ENCODE measurements at regions not wholly inside any gene's neighbourhood (a gene's known extent, or its start where the extent isn't known, plus 50 kb on each side); places are given as distances from the start of the nearest gene placed in this dataset.

DNA sequence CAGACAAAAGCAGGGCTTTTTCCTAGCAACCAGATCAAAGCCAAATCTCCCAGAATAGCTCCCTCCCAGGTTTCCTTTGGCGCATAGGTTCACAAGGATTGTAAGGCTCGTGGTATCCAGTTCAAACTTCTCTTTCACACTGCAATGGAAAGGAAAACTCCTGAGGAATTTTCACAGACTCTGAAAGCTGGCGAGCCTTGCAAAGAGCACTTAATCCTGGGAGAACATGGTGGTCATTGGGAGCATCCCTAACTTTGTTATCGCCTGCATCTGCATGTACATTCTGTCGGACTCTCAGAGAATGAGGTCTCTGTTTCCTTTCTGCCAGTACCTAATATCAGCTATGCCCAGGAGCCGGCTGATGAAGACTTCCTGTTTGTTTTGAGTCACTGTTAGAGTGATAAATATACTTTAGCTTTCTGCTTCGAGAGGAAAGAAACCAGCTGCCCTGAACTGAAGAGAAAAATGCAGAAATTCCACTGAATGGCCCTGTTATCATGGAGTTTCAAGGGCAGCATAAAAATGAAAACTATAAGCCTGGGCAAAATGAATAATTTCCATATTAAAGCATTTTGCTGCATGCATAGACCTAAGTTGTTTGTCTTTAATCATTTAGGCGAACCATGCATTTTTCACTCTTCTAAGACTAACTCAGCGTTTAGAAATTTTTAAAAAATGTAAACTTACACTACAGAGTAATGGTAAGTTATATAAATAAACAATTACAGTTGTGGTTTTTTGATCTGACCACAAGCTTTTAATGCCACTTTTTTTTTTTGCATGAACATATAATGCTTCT is 76.4 kb upstream of the ZEB2 start:
- ATAC-seq (no peak), DNase-seq (no peak)
- intact Hi-C loops (cut with DNase I, micrococcal nuclease), result no loop called here

DNA sequence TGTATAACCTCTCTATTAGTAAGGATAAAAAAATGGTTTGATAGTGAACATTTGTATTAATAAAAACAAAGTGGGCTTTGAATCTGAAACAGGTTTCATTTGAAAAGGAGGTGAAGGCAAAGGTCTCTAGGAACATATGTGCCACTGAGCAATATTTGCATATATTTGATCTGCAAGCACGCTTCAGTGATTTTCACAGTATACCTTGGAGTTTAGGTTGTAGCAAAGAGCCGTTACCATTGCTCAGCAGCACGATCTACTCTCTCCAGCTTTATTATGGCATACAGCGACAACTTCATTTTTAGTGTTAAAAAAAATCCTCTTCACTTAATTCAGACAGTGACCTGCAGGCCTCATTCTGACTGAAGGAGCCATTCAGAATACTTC is 75.8 kb upstream of the ZEB2 start:
- intact Hi-C loops (cut with DNase I, micrococcal nuclease), result no loop called here
- no peak for DNase-seq
- no peak for ATAC-seq

DNA sequence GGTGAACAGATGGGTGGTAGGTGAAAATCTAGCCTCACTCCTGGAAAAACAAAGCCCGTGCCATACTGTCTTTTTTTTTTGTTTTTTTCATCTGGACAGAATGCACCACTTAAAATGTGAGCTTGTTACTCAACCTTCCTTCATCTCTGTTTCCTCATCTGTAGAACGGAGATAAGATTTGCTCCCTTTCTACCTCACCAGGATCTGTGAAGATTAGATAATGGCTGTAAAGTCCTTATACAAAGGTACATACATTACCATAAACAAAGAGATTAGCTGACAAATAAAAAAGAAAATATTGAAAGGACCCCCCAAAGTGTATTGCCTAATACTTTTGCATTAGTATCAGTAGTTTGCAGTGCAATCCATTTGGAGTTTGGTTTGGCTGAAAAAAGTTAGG is 75.4 kb upstream of the ZEB2 start:
- intact Hi-C loops (cut with DNase I, micrococcal nuclease), result no loop called here
- no peak for DNase-seq
- no peak for ATAC-seq

DNA sequence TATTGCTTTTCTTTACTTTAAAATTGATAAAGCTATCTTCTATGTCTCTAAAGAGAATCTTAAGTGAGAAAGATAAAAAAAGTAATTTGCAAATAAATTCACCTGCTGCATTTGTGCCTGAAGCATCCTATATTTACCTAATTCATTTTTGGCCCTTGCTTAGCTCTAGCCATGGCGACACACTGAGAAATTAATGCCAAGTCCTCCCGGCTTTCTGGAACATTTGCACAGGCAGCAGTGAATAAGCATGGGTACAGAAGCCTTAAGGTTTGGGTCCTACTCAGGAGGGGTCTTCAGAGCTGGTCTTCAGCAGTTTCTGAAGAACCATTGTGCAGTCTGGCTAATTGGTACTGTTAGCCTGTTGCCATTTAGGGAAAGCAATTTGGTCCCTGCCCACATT is 73.9 kb upstream of the ZEB2 start:
- ATAC-seq (no peak), DNase-seq (no peak)
- intact Hi-C loops (cut with DNase I, micrococcal nuclease), result no loop called here

DNA sequence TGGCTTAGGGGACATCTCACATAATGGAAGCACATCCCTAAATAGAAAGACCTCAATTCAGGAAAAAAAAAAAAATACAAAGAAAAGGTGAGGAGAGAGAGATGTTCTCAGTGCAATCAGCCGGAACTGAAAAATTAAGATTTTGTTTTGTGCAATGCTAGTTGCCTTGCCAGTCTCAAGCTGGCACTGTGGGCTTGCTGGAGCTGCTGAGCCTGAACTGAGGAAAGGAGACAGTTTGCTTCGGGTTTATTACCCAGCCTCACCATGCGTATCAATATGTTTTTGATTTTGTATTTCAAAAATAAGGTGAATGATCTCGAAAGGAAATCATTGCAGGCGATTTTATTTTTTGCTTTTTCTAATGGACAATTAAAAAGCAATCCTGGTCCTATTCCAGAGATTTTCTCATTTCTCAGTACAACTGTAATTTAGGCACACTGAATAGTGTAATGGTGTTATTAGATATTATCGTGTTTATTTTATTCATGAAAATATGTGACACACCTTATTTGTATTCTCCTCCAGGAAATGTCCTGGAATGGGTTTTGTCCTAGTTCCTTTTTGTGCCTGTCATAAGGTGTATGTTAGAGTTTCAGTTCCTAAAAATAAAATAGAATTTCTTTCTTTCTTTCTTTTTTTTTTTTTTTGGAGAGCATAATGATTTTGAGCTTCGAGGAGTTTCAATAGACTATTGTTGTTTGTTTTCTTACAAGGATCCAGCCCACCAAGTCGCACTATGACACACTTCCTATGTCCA is 72.8 kb upstream of the ZEB2 start:
- DNase-seq, result no peak
- ATAC-seq, result no peak
- intact Hi-C loops (cut with DNase I, micrococcal nuclease), result no loop called here

DNA sequence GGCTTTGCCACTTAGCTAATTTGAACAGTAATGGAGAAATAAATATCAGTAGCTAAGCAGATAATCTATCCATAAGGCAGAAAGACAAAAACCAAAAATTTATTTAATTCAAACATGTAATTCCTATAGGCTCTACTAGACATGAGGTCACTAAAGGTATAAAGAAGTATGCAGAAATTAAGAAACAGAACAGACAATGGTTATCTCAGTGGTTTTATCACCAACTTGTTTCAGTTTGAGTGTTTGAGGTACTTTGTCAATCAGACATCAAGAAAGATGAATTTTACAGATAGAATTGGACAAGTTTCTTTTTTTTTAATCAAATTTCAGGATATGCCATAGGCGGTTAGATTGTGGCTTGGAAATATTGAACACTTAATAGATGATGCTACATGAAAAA is 67.4 kb upstream of the ZEB2 start:
- DNase-seq (no peak), ATAC-seq (no peak)
- intact Hi-C loops (cut with DNase I, micrococcal nuclease), result no loop called here

DNA sequence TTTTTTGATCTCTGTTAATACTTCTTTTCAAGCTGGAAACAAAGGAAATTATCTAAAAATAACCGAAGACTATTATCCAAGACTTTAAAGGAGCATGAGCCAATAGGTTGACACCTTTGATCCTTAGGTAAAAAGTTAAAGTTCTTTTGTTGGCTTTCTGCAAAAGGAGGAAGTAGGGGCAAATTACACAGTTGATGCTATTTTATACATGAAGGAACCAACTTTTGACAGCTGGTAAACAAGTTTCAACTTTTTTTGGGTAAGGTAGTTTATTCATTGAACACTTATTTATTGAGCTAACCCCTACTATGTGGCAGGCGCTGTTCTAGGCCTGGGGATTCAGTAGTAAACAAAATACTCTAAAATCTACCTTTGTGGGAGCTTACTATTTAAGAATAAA is 66.6 kb upstream of the ZEB2 start:
- intact Hi-C loops (cut with DNase I, micrococcal nuclease), result no loop called here
- DNase-seq, result no peak
- no peak for ATAC-seq

DNA sequence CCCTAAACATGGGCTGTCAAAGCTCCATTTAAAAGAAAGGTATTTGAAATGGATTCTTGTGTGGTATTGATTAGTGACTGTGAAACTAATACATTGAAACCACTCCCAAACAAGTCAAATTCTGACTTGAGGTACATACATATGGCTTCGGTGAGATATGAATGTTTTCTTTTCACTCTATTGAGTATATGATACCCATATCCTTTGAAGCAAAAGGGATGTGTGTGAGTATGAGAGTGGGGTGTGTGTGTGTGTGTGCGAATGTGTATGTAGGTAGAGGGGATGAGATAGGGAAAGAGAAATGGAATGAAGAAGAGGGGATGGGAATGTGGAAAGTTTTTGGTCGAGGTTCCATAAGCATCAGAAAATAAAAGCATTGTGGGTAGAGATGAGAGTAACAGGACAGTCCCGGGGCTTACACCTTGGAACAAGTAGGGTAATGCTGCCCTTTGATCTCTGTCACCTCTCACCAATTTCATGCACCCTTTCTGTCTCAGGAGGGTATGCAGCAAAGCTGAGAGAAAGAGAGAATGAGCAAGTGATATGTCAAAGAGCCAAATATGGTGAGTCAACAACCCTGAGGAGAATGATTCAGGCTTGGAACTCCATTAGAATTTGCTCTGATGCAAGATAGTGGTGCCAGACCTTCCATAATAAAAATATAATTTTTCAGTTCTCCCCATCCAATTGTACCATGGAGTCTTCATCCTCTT is 64.0 kb upstream of the ZEB2 start:
- no peak for ATAC-seq

DNA sequence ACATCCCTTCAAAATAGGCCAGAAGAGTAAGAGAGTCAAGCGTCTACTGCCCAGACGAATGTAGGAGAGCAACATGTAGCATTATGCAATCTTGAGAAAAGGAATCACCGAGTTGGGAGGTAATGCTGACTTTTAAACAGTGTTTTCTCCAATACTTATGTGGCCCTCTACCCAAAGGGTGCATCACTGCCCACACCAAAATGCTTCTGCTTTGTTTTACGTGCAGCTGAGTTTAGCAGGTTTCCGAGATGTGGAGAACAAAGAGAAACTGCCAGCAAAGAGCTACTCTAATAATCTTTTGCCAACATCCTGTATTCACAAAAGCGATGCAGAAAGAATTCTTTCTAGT is 63.4 kb upstream of the ZEB2 start:
- DNase-seq (no peak), ATAC-seq (no peak)
- intact Hi-C loops (cut with DNase I, micrococcal nuclease), result no loop called here

More for the DNA sequence above, 64.0 kb upstream of the ZEB2 start:
- intact Hi-C loops (cut with DNase I, micrococcal nuclease), result no loop called here
- DNase-seq, result no peak

DNA sequence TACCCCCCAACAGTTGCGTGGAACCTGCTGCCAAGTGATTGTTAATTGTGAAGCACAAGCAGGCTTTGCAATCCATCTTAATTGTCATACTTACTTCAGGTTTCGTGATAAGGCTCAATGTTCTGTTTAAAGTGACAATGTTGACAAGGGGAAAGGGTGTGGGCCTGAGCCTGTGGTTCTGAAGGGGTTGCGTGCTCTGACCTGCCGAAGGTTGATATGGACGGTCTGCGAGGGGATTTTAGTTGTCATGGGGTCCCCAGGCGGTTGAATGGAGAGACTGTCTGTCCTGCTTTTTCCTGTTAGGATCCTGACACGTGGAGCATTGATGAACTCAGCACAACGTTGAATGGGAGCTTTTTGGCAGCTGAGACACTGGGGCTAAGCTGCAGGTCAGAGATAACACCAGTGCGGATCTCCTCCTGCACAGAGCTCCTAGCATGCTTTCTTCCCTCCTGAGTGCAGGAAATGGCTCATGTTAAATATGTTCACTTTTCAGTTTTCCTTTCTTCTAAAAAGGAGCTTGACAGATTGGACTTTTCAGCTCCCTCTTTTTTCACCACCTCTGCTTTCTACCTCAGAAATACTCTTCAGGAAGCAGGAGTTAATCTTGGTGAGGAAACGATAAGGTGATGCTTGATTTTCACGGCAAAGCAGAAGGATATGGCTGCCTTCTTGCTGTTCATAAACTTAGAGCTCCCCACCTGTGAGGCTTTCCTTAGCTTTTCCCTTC is 62.9 kb upstream of the ZEB2 start:
- intact Hi-C loops (cut with DNase I, micrococcal nuclease), result no loop called here
- no peak for DNase-seq
- ATAC-seq, result no peak

DNA sequence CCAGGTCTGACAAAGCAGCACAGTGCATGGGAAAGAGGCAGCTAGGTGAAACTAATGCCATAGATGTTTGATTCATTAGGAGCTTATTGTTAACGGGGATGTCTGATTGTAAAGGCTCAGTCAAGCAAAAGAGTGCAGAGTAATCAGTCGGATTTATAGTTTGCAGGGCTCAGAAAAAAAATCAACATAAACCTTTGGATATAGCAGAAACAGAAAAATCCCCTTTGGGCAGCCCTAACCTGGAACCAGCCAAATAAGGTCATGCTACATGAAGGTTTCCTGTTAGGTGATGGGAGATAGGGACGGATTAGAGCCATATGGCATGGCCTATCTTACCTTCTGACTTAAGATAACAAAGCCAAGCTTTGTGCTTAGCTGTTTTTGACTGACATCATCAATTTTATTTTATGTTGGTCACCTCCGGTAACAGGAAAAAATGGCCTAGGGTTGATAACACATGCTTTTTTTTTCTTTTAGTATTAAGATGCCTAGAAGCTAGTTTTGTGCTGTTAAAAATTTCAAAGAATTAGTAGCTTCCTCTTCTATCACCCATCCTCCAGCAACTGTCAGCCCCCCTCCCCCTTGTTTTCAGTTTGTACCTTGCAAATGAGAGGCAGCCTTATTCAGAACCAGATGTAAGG is 60.7 kb upstream of the ZEB2 start:
- intact Hi-C loops (cut with DNase I, micrococcal nuclease), result no loop called here
- no peak for ATAC-seq

DNA sequence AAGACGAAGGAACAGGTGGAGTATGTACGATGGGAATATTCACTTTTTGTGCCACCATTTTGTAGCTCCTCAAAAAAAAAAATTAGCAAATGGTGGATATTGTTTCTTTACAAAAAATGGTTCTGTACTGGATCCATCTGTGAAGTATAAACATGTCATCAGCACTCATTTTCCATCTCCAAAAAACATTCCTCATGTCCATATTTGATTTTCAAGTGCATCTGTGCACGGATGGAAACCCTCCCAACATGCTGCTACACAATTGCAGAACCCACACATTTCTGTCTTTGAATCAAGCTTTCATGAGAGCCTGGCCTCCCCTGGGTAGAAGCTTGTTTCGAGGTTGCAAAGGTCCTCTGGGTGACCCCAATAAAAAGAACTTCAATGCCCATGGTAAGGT is 59.6 kb upstream of the ZEB2 start:
- DNase-seq (no peak), ATAC-seq (no peak)
- intact Hi-C loops (cut with DNase I, micrococcal nuclease), result no loop called here

More for the DNA sequence above, 60.7 kb upstream of the ZEB2 start:
- no peak for DNase-seq

DNA sequence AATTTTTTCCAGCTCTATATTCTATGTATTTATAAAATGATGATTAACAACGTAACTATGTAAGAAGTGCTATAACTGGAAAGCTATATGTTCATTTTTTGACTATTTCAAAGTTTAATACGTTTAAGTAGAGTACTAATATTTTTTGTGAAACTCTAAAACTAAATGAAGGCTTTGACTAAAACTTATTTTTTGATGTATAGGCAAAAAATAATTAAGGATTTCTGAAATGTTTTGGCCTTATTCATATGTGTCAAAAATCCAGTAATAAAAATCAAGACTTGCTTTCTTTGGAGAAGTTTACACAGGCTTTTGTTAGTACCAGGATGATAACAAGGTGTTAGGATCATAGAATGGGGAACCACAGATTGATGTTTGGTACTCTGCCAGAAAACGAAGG is 58.2 kb upstream of the ZEB2 start:
- intact Hi-C loops (cut with DNase I, micrococcal nuclease), result no loop called here
- ATAC-seq, result no peak
- no peak for DNase-seq

DNA sequence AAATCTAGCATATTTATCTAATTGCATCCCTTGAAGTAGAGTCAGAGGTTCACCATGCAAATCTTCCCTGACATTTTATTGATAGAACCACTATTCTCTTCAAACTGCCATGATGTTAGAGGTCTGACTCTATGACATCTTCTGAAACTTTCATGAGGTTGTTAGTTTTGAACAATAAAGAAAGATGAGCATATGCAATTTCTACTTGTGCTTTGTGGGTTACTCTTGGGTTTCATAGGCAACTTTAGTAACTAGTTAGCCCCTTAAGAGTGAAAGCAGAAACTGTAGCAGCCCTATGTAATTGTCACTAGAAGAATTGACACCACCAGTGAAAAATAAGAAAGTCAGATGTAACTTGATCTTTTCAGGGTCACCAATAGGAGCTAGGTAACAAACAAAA is 53.1 kb upstream of the ZEB2 start:
- intact Hi-C loops (cut with DNase I, micrococcal nuclease), result no loop called here
- no peak for ATAC-seq
- no peak for DNase-seq

DNA sequence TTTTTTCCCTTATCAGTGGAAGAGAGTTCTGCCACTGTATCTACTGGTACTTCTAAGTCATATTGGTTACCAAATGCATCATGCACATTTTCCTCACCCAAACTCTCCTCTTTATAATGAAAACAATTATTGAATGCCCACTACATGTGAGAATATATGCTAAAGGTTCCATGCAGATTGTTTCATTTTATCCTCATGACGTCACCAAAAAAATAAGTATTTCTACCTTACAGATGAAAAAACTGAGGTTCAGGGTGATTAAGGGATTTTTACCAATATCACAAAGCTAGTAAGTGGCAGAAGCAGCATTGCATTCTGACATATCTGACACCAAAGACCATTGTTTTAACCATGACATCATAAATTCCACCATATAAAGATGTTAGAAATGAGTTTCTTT is 51.9 kb upstream of the ZEB2 start:
- no peak for ATAC-seq
- DNase-seq, result no peak
- intact Hi-C loops (cut with DNase I, micrococcal nuclease), result no loop called here

DNA sequence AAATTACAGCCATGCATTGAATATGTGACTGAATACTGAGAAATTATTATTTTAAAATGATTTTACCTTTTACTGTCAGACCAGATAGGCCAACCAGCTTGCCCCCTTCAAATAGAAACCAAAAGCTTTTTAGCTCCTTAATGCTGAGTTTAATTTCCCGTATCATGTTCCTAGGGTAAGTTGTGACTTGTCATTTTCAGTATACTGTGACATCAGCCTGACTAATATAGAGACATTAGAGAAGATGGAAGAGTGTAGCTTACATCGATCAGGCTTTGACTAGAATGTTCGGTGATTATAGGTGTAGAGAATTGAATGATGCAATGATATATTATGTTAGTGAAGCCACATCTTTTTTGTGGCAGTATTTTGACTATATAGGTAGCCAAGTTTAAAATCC is 50.6 kb upstream of the ZEB2 start:
- intact Hi-C loops (cut with DNase I, micrococcal nuclease), result no loop called here
- ATAC-seq (no peak), DNase-seq (no peak)

All from left colon (tissue), 2 donors.